ENCODE measurements at regions not wholly inside any gene's neighbourhood (a gene's known extent, or its start where the extent isn't known, plus 50 kb on each side); places are given as distances from the start of the nearest gene placed in this dataset.
"Not testable (repeated sequence)": the region's sequence is repeated elsewhere in the genome, so short reads cannot be mapped to it uniquely, and the experiment has no call there.

DNA sequence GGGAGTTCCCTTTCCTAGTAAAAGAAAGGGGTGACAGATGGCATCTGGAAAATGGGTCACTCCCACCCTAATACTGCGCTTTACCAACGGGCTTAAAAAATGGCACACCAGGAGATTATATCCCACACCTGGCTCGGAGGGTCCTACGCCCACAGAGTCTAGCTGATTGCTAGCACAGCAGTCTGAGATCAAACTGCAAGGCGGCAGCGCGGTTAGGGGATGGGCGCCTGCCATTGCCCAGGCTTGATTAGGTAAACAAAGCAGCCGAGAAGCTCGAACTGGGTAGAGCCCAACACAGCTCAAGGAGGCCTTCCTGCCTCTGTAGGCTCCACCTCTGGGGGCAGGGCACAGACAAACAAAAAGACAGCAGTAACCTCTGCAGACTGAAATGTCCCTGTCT lies 1097.8 kb upstream of the CNTN5 start:
- DNase-seq, result not testable (repeated sequence)

DNA sequence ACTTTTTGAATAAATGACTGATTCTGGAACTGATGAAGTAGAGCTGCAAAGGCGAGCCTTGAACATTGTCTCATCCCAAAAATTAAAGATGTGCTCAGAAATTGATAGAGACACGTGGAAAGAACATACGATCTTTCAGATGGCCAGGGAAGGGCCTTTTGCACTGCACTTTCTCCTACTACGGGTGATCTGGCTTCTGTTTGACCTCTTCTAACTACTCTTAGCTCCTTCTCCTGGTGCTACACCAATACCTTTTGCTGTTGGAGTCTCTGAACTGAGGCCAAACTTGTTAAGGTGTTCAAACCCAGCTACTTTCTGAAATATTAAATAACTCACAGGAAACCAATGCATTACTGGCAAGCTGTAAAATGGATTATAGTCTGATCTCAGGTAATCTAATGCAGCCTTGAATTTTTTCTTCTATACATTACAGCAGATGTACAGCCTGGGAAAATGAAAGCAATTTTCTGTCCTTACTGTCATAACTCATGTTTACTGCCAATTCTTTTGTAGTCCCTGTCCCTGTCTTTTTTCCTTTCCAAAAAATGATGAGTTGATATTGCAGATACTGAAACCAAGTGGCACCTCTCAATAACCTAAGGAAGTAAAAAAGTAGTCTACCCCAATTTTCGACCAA lies 1086.1 kb upstream of the CNTN5 start:
- no peak for DNase-seq

DNA sequence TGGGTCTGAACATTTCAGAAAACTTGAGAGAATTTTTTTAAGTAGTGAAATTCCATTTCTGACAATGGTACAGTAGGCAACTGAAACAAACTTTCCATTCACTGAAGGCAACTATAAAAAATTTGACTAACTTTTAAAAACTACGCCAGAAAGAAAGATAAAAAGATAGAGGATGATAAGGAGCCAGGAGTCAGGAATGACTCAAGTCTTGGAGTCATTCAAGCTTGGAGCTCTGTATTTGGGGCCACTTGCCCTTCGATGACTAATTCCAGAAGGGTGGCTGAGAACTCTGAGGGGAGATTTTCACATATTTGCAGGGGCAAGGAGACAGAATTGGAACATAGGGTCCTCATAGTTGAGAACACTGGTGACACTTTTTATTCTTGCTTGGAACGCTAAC lies 1083.2 kb upstream of the CNTN5 start:
- DNase-seq, result no peak

DNA sequence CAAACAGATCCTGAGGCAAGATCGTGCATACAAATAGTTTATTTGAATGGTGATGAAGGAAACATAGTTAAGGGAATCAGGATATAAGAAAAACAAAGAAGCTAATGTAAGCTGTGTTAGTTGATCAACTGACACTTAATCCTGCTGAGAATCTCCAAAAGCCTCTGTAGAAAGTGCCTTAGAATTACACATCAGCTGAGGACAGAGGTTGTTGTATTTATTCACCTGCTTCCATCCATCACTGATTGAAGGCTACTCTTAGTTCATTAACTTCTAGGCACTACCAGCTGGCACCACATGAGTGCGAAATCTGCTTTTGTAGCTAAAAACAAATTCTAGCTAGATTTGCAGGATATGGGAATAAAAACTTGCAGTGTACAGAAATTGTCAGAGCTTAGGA lies 1082.0 kb upstream of the CNTN5 start:
- DNase-seq, result no peak

DNA sequence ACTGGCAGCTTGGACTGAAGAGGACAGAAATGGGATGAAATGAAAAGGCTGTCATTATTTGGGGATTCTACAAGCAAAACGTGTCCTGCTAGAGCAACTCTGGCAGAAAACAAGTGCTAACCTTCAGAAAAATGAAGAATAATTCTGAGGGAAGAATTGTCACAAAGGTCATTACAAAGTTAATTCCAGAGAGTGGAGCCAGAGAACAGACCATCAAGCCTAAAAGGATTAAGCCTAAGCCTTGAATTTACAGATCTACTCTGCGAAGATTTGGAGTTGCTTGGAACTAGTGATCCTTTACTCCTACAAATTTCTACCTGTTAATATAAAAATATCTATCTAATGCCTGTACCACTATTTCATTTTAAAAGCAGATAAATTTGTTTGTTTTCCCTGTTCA lies 1077.3 kb upstream of the CNTN5 start:
- no peak for DNase-seq

DNA sequence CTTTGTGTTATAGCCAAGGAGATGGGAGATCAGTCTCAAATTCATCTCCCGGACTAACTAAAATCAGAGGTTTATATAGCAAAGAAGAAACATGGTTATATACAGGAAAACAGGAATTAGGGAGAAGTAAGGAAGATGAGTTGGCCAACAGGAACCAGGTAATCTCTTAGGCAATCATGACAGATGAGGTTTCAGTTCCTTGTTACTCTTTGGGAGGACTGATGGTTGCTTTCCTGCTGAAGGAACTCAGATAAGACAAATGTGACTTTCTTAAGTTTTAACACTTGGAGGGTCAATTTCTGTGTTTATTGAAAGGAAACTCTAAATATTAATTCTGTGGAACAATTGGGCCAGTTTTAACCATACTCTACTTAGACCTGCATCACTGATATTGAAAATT lies 1072.0 kb upstream of the CNTN5 start:
- DNase-seq, result no peak

DNA sequence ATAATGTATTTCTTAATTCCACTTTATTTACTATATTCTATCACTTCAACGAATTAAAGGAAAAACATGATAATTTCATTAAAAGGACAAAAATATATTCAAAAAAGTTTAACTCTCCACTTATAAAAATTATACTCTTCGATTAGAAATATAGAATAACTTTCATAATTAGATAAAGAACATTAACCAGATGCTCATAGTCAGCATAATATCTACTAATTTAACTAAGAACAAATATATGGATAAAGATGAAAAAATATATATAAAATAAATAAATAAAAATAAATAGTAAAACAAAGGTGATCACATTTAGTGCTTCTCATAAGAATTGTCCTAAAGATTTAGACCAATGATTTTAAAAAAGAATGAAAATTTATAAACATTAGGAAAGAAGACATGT lies 1065.2 kb upstream of the CNTN5 start:
- DNase-seq, result no peak

DNA sequence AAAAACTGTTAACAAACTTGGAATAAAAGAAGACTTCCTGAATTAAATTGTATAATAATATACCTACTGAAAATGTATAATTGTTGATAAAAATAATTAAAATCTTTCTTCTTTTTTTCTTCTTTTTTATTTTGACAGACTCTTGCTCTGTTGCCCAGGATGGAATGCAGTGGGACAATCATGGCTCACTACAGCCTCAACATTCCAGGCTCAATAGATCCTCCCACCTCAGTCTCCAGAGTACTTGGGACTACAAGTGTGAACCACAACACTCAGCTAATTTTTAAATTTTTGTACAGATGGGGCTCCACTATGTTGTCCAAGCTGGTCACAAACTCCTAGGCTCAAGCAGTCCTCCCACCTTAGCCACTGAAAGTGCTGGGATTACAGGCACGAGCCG lies 1063.8 kb upstream of the CNTN5 start:
- DNase-seq, result no peak

DNA sequence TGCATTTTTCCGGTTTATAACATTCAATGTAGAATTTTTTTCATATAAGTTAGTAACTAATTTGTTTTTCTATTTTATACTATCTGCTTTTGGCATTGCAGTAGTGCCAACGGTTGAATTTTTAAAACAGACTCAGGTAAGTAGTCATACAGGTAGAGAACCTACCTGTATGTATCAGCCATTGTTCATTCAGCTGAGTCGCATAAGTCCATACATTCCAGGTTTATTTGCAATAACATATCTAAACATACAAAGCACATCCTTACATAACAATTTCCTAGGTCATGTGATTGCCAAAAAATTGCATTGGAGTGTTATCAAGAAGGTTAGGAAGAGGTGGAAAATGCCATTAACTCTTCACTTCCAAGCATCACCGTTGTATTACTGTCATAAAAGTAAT lies 1059.3 kb upstream of the CNTN5 start:
- DNase-seq, result no peak

DNA sequence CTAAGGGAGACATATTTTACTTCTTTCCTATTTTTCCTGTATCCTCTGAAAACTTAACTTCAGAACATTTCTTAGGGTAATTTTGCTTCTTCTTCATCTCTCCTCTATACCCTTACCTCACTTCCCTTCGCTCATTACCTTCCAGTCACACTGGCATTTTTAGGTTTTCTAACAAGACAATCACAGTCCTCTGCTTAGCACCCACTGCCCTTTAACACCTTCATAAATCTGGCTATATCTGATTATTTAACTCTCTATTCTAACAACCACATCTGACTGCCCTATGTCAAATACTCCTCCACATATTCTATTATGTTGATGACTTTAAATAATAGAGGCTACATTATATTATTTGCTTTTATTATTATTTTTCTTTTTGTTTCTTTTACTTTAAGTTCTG lies 1058.0 kb upstream of the CNTN5 start:
- no peak for DNase-seq

DNA sequence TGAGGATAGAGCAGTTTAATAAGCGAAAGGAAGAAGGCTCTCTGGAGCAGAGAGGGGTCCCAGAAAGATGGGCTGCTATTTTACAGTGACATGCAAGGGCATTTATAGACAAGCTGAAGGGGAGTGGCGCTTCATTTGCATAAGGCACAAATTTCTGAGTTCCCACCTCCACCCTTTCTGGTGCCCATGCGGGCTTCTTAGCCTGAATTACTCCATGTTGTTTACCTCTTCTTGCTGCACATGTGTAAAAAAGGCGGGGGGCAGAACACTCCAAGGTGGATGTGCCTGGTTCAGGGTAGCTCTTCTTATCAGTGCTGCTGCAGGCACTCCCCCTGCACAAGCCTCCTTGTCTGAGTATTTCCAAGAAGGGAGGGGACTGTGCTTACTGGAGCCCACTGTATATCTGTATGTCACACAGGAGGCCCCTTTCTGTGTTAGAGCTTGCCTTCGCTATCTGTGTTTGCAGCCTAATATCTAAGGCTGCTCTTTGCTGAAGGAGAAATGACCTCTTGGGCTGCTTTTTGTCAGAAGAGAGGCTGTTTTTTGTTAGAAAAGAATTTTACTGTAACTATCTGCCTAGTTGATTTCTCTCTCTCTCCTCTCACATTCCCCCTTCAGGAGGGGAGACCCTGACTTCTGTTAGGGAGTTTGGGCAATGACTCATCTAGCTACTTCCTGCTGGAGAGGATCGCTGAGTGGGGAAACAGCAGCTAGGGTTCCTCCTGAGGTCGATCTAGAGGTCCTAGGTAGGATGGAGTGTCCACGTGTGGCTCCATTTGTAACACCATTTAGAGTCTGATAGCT lies 1057.0 kb upstream of the CNTN5 start:
- no peak for DNase-seq

DNA sequence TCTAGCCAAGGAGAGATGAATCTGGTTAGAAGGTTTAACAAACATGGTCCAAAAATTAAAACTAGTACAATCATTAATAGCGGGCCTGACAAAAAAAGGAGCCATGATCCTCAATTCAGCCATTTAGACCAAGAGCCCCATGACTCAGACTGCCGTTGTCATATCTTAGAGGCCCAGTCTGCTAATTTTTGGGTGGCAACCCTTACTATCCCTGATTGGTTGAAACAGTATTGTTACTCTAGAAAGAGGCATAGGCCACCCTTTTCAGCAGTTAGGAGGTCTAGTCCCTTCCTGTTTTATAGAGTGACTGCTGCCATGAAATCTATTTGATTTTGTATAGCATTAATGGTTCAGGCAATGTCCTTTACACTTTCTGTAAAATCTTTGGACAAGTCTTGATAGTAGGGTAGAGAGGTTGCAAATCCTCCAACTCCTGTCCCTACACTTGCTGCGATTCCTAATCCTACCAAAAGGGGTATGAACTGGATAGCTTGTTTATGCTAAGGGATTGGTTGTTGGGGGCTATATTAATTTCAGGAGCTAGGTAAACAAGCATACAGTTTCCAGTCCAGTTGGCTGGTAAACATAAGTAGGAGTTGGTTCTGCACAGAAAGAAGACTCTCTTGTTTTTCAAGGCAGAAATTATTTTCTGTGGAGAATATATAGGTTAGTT lies 1056.3 kb upstream of the CNTN5 start:
- DNase-seq, result no peak

DNA sequence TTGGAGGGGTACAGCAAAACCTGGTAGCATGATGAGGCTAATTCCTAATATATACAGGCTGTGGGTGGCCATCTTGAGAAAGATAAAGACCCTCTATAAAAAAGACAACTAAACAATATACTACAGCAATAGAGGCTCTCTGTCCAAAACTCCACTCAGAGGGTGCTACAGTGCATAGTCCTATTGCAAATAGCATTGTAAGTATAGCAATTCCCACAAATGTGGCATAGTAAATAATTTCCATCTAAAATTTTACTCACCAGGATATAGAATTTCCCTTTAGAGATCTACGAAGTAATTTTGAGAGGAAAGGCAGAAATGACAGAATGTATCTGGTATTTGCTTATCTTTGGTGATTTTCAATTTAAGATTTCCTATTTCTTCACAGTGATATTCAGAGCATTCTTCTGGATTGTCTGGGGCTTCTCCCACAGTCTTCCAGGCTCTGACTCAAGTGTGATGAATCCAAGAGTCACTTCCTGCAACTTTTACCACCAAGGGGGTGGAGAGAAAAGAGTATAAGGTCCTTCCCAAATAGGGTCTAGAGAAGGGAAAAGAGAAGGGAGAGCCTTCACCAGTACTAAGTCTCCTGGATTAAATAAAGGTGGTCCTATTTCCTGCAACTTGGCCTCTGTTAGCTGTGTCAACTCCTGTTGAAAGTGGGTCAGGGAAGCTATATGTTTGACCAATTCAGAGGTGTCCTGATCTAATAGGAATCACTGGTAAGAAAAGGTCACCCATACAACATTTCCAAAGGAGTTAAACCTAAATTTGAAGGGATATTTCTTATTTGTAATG lies 1054.7 kb upstream of the CNTN5 start:
- DNase-seq, result no peak

DNA sequence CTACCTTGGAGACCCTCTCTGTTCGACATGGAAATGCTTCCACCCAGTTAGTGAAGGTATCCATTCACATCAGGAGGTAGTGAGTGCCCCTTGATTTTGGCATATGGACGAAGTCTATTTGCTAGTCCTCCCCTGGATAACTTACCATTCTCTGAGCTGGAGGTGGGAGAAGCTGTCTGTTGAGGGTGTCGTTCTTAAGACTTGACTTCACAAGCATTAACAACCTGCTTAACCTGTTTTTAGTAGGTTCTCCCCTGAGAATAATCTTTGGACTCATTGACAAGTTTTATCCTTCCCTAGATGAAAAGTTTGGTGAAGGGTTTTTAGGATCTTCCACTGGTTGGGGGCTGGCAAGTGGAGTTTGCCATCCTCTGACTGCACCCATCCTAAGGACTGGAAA lies 1053.8 kb upstream of the CNTN5 start:
- no peak for DNase-seq

DNA sequence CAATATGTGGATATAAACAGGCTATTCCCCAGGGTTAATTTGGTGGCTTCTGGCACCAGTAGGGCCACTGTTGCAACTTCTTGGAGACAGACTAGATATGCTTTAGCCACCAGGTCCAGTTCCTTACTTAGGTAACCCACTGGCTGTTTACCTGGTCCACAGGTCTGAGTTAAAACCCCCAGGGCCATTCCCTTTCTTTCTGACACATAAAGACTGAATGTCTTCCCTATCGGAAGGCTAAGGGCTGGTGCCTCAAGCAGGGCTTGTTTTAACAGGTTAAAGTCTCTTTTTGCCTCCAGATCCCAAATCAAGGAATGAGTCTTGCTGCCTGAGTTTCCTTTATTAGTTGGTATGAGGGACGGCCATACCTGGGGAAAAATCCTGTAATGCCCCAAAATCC lies 1052.7 kb upstream of the CNTN5 start:
- no peak for DNase-seq

DNA sequence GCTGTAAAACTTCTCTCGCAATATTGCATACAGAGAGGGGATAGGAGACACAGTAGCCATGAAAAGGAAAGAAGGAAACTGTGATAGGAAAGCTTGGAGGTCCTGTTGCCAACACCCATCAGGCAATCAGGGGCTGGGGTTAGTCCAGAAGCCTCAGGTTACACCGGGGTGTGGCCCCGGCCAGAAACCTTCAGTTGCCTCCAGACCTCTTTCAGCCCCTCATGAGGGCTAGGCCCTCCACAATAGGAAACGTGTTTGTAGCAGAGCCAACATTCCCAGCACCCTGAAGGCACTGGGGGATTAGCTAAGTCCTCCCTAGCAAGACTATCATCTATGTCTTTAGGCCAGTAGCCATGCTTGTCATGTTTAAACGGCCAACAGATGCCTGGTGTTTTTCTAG lies 1048.0 kb upstream of the CNTN5 start:
- no peak for DNase-seq

DNA sequence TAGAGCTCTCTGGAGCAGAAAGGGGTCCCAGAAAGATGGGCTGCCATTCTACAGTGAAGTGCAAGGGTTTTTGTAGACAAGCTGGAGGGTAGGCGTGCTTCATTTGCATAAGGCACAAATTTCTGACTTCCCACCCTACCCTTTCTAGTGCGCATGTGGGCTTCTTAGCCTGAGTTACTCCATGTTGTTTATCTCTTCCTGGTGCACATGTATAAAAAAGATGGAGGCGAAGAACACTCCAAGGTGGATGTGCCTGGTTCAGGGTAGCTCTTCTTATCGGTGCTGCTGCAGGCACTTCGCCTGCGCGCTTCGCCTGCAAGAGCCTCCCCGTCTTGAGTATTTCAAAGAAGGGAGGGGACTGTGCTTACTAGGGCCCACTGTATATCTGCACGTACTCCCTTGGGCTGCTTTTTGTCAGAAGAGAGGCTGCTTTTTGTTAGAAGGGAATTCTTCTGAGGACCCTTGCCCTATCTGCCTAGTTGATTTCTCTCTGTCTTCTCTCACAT lies 1047.3 kb upstream of the CNTN5 start:
- no peak for DNase-seq

DNA sequence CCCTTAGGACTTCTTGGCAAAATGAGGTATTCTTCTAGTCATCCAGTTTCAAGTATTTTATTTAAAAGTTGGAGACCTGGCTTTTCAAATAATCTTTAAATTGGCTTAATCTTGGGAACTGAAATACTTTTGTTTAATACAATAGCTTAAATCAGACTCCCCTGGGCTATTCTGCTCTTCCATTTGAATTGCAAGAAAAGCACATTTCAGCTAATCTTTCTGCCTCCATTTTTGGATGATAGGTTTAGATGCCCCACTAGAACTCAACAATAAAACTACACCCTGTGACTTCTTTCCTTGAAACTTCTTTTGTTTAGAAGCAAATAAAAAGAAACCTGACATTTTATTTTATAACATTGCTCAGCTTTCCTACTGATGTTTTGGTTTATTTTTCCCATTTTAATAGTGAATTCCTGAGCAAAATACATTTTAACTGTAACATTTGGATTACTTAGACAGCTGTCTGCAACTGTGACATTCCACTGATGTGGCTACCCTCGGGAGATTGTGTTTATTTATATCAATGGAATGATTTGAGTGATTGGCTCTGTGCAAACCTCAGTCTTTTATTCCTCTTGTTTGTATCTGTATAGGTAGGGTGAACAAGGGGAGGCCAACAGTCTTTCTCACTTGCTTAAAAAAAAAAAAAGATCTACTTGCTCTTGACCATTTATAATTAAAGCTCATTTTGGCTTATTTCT lies 1045.8 kb upstream of the CNTN5 start:
- no peak for DNase-seq

DNA sequence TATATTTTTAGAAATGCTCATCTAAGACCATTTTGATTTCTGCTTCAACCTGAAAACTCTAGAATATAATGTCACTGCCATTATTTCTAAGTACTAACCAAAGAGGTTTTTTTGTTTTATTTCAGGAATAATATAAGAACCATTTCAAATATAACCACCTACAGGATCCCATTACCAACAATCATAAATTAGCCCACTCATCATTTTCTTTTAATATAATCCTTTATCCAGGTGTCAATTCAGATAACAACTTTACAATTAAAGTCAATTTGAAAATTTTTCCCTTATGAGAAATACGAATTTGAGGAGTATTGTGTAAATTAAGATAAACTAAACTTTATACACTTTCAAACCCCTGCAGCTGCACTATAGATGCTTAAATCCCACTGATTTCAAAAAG lies 1043.0 kb upstream of the CNTN5 start:
- DNase-seq, result no peak

DNA sequence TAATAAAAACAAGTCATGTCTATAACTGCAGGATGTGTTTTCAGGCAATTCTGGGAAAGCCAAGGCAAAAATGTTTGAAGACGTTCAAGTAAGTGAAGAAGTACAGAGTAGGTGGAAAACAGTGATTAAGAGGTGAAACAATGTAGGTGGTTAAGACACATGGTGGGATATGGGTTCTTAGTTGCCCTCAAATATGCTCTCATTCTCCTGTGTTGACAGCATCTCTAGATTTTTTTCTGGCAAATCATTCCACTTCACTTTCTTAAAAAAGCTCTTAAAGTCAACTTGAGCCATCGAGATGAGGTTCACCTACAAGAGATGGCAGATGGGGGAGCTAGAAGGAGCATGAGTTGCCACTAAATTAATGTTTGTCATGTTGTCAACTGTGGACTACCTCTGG lies 1041.0 kb upstream of the CNTN5 start:
- DNase-seq, result no peak

DNA sequence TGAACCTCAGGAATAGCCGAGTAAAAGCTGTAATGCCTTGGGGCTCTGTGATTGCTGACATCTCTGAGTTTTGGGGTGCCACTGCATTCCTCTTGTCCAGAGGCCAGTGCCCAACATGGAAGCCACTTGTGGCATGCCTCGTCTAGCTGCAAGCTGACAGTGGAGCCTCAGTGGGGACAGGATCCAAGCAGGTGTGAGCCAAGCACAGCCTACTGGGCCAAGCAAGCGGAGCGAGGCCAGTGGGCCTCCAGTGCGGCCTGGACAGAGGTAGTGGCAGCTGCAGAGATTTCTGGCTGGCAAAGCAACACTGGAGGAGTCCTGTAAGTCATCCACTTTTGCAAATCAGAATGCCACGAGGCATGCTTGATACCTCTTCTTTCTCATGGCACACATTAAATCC lies 1038.2 kb upstream of the CNTN5 start:
- no peak for DNase-seq

DNA sequence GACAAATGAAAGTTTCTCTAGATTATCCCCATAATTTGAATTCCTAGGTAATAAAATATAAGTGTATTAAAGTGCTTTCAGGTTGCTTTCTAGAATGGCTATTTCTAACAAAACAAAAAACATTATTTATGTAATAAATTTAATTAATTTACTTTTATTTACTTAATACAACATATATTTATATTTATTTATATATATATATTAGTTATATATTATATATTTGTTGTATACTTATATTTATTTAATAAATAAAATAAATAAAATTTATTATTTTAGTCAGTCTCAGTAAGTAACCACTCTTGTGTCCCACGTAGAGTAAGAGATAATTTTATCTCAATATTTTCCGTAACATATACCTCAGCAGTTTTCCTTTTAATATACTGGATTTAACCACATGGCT lies 1031.6 kb upstream of the CNTN5 start:
- DNase-seq, result no peak
